K562 (cell line): ENCODE measurements at regions not wholly inside any gene's neighbourhood (a gene's known extent, or its start where the extent isn't known, plus 50 kb on each side); places are given as distances from the start of the nearest gene placed in this dataset.

Experiments used
- ATAC-seq: fragments of 200-7000 bp; cut with Tn5 transposase; 3 replicates; pipeline ENCODE4 v1.9.1; 2020; ENCODE audit warnings: moderate library complexity
- BruUV-seq: library from RNA; stranded (reverse); fragments of 400-500 nt; replicated peaks from 2 replicates; lab custom pipeline; 2021; lab: Mats Ljungman, UMichigan
- CTCF ChIA-PET: fragments of 300-600 bp; formaldehyde crosslinking; extraction: SDS; loops from one replicate; lab custom pipeline; 2021; ENCODE audit warnings: low intra/inter-chr PET ratio; lab: Yijun Ruan, JAX
- POLR2A ChIA-PET: fragments of 300-600, 350-650 bp; sonication (Branson Sonifier 250); formaldehyde crosslinking; extraction: SDS; loops from one replicate; lab custom pipeline; 2021; ENCODE audit warnings: antibody characterized with exemption, inconsistent platforms; lab: Yijun Ruan, JAX
- DNase-seq, 4 experiments: peaks; one replicate each; pipeline versions ENCODE4 v3.0.0 to v3.0.0-alpha.2; 2011 to 2018; ENCODE audit warnings: low spot score in 3 of 4, mixed read lengths in 3 of 4; ENCODE audit errors: extremely low read depth in 1 of 4
- FAIRE-seq: peaks from 2 replicates; lab custom pipeline; 2011; peaks lifted over from hg19 to GRCh38; lab: Jason Lieb, UNC
- H2AFZ ChIP-seq: 2 replicates; pipeline ENCODE4 v1.6.0; 2011; ENCODE audit warnings: low read depth, low read length, control low read depth, inconsistent platforms
- H3K27ac ChIP-seq: fragments of 200-600 bp; 3 replicates; pipeline ENCODE4 v1.8.0; 2011; ENCODE audit warnings: low read depth, mild to moderate bottlenecking, control low read depth, inconsistent platforms, low read length, moderate library complexity, mixed read lengths; ENCODE audit errors: extremely low read depth
- H3K27me3 ChIP-seq, 2 experiments: fragments of 300-600 bp in 1 of 2; 2 replicates in 1 of 2; 3 replicates in 1 of 2; pipeline versions ENCODE4 v1.6.0 to v1.8.0; 2011; ENCODE audit warnings: inconsistent platforms in 2 of 2, low read length in 2 of 2, mild to moderate bottlenecking in 1 of 2, mixed read lengths in 1 of 2, moderate library complexity in 1 of 2; ENCODE audit not compliant: control insufficient read depth in 2 of 2, insufficient read depth in 2 of 2
- H3K36me3 ChIP-seq: fragments of 300-600 bp; 3 replicates; pipeline ENCODE4 v1.8.0; 2011; ENCODE audit warnings: mild to moderate bottlenecking, low read length, inconsistent platforms; ENCODE audit not compliant: control insufficient read depth, insufficient read depth
- H3K4me1 ChIP-seq, 2 experiments: fragments of 200-600 bp in 1 of 2; replicated peaks in 1 of 2; 2 replicates in 1 of 2; 3 replicates in 1 of 2; pipeline versions ENCODE4 v1.5.1 to v1.8.0; 2011; ENCODE audit warnings: inconsistent platforms in 2 of 2, low read length in 2 of 2, mild to moderate bottlenecking in 1 of 2, mixed read lengths in 1 of 2, moderate library complexity in 1 of 2; ENCODE audit not compliant: control insufficient read depth in 2 of 2, insufficient read depth in 2 of 2
- H3K4me2 ChIP-seq: 2 replicates; pipeline ENCODE4 v1.6.1; 2011; ENCODE audit warnings: low read length, control low read depth, inconsistent platforms, mixed read lengths; ENCODE audit not compliant: insufficient read depth
- H3K4me3 ChIP-seq: fragments of 200-600 bp; sonication (generic), shearing (Covaris generic); 2 replicates; pipeline ENCODE4 v1.5.1; 2016; ENCODE audit warnings: control low read depth, inconsistent platforms
- H3K79me2 ChIP-seq: fragments of 200-600 bp; 3 replicates; pipeline ENCODE4 v1.8.0; 2011; ENCODE audit warnings: low read length, inconsistent platforms; ENCODE audit not compliant: control insufficient read depth, insufficient read depth
- H3K9ac ChIP-seq, 2 experiments: 2 replicates each; pipeline versions ENCODE4 v1.6.0 to v1.6.1; 2011; ENCODE audit warnings: low read depth in 2 of 2, low read length in 2 of 2, control low read depth in 1 of 2, inconsistent platforms in 1 of 2, mild to moderate bottlenecking in 1 of 2, mixed read lengths in 1 of 2; ENCODE audit not compliant: insufficient read depth in 1 of 2
- H3K9me1 ChIP-seq: one replicate; pipeline ENCODE4 v1.6.0; 2011; ENCODE audit warnings: inconsistent platforms, mild to moderate bottlenecking, low read length, moderate library complexity; ENCODE audit not compliant: control insufficient read depth, insufficient read depth
- H3K9me3 ChIP-seq: replicated peaks from 2 replicates; pipeline ENCODE4 v1.5.1; 2011; ENCODE audit warnings: low read depth, low read length, inconsistent platforms; ENCODE audit not compliant: control insufficient read depth, insufficient read depth
- H4K20me1 ChIP-seq: replicated peaks from 2 replicates; pipeline ENCODE4 v1.6.1; 2011; ENCODE audit warnings: low read length, inconsistent platforms, mixed read lengths; ENCODE audit not compliant: control insufficient read depth, insufficient read depth
- CUX1 ChIP-seq: fragments of 200-800 bp; sonication (Bioruptor generic); IDR thresholded peaks from 2 replicates; pipeline ENCODE4 v1.6.1; 2016; ENCODE audit warnings: missing genetic modification characterization, missing compliant biosample characterization
- ELF2 ChIP-seq: fragments of 250-450 bp; sonication (Bioruptor Pico); IDR thresholded peaks from 2 replicates; pipeline ENCODE4 v1.5.0; 2021; ENCODE audit warnings: mild to moderate bottlenecking
- HLTF ChIP-seq: fragments of 450-650 bp; IDR thresholded peaks from 2 replicates; pipeline ENCODE4 v1.6.1; 2016
- KDM1A ChIP-seq, 2 experiments: fragments of 450-650 bp; IDR thresholded peaks; 2 replicates each; pipeline ENCODE4 v1.6.1; 2016; ENCODE audit warnings: mild to moderate bottlenecking in 2 of 2
- MAFG ChIP-seq: fragments of 450-650 bp; conservative IDR thresholded peaks from 2 replicates; pipeline ENCODE4 v1.6.1; 2016; ENCODE audit warnings: missing genetic modification characterization, missing compliant biosample characterization
- ZNF561 ChIP-seq: fragments of 450-650 bp; formaldehyde crosslinking; conservative IDR thresholded peaks from 2 replicates; pipeline ENCODE4 v1.4.0; 2020; ENCODE audit warnings: mild to moderate bottlenecking, moderate library complexity
- WGBS: fragments of 100-300 bp; shearing (Covaris generic); methylation state at CpG from one replicate; pipeline ENCODE4 v1.1.6; 2016; ENCODE audit warnings: low coverage, mixed read lengths; ENCODE audit not compliant: insufficient coverage; ENCODE audit errors: missing lambda C conversion rate; 5-methylcytosine and 5-hydroxymethylcytosine counted together
- in situ Hi-C: fragments of 300-500 bp; cut with MboI; formaldehyde crosslinking; loops from 4 replicates; pipeline ENCODE4 v1.15.0; 2018; ENCODE audit warnings: inconsistent platforms, mixed read lengths
- intact Hi-C: fragments of 100-400 bp; cut with micrococcal nuclease; formaldehyde crosslinking; loops from 2 replicates; pipeline ENCODE4 v1.14.2; 2022
- TF ChIP-seq, protein P1 (sequence below): fragments of 250-450 bp; sonication (Bioruptor Pico); IDR thresholded peaks from 2 replicates; pipeline ENCODE4 v1.4.0; 2020

DNA sequence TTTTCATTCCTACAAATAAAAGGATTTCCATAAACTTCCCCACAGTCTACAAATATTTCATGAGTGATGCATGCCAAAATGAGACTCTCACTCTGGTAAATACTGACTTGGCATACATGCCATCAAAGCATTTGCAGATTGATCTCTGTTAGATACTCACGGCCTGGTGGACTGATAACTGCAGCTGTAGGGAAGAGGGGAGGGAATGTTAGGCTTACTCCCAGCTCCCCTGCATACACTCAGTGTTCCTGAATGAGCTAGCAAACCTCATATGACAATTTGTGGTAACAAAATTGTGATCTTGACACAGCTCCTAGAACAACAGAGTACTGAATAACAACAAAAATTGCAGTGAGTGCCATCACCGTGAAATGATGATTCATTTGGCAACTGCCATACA lies 435.3 kb downstream of the NR2F1-AS1 start:
- BruUV-seq, result no TSS peak
- TF ChIP-seq MAFG (no peak), ZNF561 (CRISPR knock-in tag) (no peak), KDM1A (IDR thresholded peaks at IDR 0.05) (no peak), ELF2 (CRISPR knock-in tag) (no peak), CUX1 (CRISPR knock-in tag) (no peak), HLTF (no peak)
- TF ChIP-seq, protein P1, sequence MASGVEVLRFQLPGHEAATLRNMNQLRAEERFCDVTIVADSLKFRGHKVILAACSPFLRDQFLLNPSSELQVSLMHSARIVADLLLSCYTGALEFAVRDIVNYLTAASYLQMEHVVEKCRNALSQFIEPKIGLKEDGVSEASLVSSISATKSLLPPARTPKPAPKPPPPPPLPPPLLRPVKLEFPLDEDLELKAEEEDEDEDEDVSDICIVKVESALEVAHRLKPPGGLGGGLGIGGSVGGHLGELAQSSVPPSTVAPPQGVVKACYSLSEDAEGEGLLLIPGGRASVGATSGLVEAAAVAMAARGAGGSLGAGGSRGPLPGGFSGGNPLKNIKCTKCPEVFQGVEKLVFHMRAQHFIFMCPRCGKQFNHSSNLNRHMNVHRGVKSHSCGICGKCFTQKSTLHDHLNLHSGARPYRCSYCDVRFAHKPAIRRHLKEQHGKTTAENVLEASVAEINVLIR (CRISPR knock-in tag), result no peak
- in situ Hi-C loops (no loop called here), intact Hi-C loops (no loop called here)
- Histone ChIP-seq H4K20me1 (no peaks in the 10 kb centered on the region), H3K4me3 (no peak overlapping the region), H3K27me3 (no peaks in the 10 kb centered on the region), H3K27ac (no peak overlapping the region), H3K4me1 (no peaks in the 10 kb centered on the region), H3K9me3 (no peaks in the 10 kb centered on the region), H3K4me2 (no peak overlapping the region), H3K79me2 (no peaks in the 10 kb centered on the region), H2AFZ (no peak overlapping the region), H3K9ac (no peak overlapping the region), H3K9me1 (no peaks in the 10 kb centered on the region), H3K36me3 (no peaks in the 10 kb centered on the region)
- ChIA-PET CTCF (no interaction called here), POLR2A (no interaction called here)
- WGBS, result 0% methylated on average over 2 of the region's 2 CpGs
- no peak for DNase-seq
- ATAC-seq, result no peak
- FAIRE-seq, result no peak
